A549 (cell line): ENCODE measurements at regions not wholly inside any gene's neighbourhood (a gene's known extent, or its start where the extent isn't known, plus 50 kb on each side); places are given as distances from the start of the nearest gene placed in this dataset.

Source experiments
- BHLHE40 ChIP-seq: IDR thresholded peaks from 2 replicates; pipeline ENCODE4 v1.6.1; 2012; ENCODE audit warnings: low read depth, low read length, inconsistent platforms
- CTCF ChIP-seq: fragments of >200 bp; sonication (Bioruptor Twin); formaldehyde crosslinking; IDR thresholded peaks from 3 replicates; pipeline ENCODE4 v1.5.1; 2016
- ESRRA ChIP-seq: fragments of 150-350 bp; IDR thresholded peaks from 2 replicates; pipeline ENCODE4 v1.6.1; 2014; ENCODE audit warnings: mild to moderate bottlenecking, low read length, borderline replicate concordance
- KDM5A ChIP-seq: fragments of 200-600 bp; sonication (generic); IDR thresholded peaks from 2 replicates; pipeline ENCODE4 v1.6.1; 2016; ENCODE audit warnings: antibody characterized with exemption, mild to moderate bottlenecking
- MAFK ChIP-seq: fragments of 450-650 bp; IDR thresholded peaks from 2 replicates; pipeline ENCODE4 v1.6.1; 2014; ENCODE audit not compliant: partially characterized antibody
- MAX ChIP-seq: IDR thresholded peaks from 2 replicates; pipeline ENCODE4 v1.6.1; 2012
- POLR2A ChIP-seq: IDR thresholded peaks from 2 replicates; pipeline ENCODE4 v1.6.1; 2012; ENCODE audit warnings: mild to moderate bottlenecking, low read length
- RCOR1 ChIP-seq: fragments of 150-350 bp; IDR thresholded peaks from 2 replicates; pipeline ENCODE4 v1.6.1; 2014; ENCODE audit warnings: antibody characterized with exemption, low read length, low read depth
- ZFP36 ChIP-seq: fragments of 450-650 bp; IDR thresholded peaks from 2 replicates; pipeline ENCODE4 v1.6.1; 2014; ENCODE audit warnings: borderline replicate concordance; ENCODE audit not compliant: partially characterized antibody
- TF ChIP-seq, protein P1 (sequence below): IDR thresholded peaks from 2 replicates; pipeline ENCODE4 v1.6.1; 2012; ENCODE audit warnings: low read depth, borderline replicate concordance

- TF ChIP-seq CTCF, result no peak
- no peak for TF ChIP-seq ZFP36
- TF ChIP-seq KDM5A, result no peak
- no peak for TF ChIP-seq POLR2A
- TF ChIP-seq BHLHE40, result no peak
- TF ChIP-seq MAFK, result no peak
- no peak for TF ChIP-seq MAX
- no peak for TF ChIP-seq RCOR1
- no peak for TF ChIP-seq ESRRA
- TF ChIP-seq, protein P1, sequence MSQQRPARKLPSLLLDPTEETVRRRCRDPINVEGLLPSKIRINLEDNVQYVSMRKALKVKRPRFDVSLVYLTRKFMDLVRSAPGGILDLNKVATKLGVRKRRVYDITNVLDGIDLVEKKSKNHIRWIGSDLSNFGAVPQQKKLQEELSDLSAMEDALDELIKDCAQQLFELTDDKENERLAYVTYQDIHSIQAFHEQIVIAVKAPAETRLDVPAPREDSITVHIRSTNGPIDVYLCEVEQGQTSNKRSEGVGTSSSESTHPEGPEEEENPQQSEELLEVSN, result no peak
Measured at GRCh38 chr15:61420546-61420945, 191.4 kb upstream of the RORA start.
